ENCODE measurements at regions not wholly inside any gene's neighbourhood (a gene's known extent, or its start where the extent isn't known, plus 50 kb on each side); places are given as distances from the start of the nearest gene placed in this dataset.

DNA sequence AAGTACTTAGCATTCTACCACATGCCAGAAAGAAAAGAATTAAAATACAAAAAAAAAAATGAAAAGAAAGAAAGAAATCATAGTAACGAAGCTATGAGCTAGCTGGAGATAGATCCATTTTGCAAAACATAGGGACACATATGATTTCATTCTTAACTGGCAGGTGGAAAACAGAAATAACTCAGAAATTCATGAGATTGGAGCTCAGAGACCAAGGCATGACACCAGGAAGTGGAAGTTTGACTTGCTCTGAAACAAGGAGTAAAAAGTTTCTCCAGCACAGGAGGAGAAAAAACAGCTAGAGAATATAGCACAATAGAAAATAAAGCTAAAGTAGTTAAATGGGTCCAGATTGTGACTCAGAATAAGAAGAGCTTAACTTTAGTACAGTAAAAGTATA, 278.1 kb downstream of the ZEB2 start:
- H3K36me3 Mint-ChIP-seq (ENCODE audit: unreplicated experiment) = no peaks in the 10 kb centered on the region
- no peak for DNase-seq (ENCODE audit: extremely low spot score, unreplicated experiment)
- no peaks in the 10 kb centered on the region for H3K4me1 Mint-ChIP-seq (ENCODE audit: unreplicated experiment)
- H3K4me3 Mint-ChIP-seq (ENCODE audit: unreplicated experiment) = no peak overlapping the region
- H3K27me3 Mint-ChIP-seq (ENCODE audit: unreplicated experiment) = no peaks in the 10 kb centered on the region
- no peaks in the 10 kb centered on the region for H3K9me3 Mint-ChIP-seq (ENCODE audit: unreplicated experiment)
- H3K27ac Mint-ChIP-seq (ENCODE audit: unreplicated experiment) = no peak overlapping the region
- TF ChIP-seq CTCF (IDR thresholded peaks at IDR 0.05) = no peak

- TF ChIP-seq CTCF (IDR thresholded peaks at IDR 0.05) = no peak
- Mint-ChIP-seq H3K4me1 (ENCODE audit: unreplicated experiment) (peaks cover 3% of the 10 kb centered on the region), H3K4me3 (ENCODE audit: unreplicated experiment) (no peak overlapping the region), H3K36me3 (ENCODE audit: unreplicated experiment) (no peaks in the 10 kb centered on the region), H3K9me3 (ENCODE audit: unreplicated experiment) (no peaks in the 10 kb centered on the region), H3K27me3 (ENCODE audit: unreplicated experiment) (no peaks in the 10 kb centered on the region), H3K27ac (ENCODE audit: unreplicated experiment) (no peak overlapping the region)
- DNase-seq (ENCODE audit: extremely low spot score, unreplicated experiment) = no peak
Measured at GRCh38 chr2:144240656-144241339, 279.1 kb downstream of the ZEB2 start.

- DNase-seq (ENCODE audit: extremely low spot score, unreplicated experiment) = no peak
- Mint-ChIP-seq H3K4me3 (ENCODE audit: unreplicated experiment) (no peak overlapping the region), H3K4me1 (ENCODE audit: unreplicated experiment) (peaks cover 3% of the 10 kb centered on the region), H3K27me3 (ENCODE audit: unreplicated experiment) (no peaks in the 10 kb centered on the region), H3K27ac (ENCODE audit: unreplicated experiment) (no peak overlapping the region), H3K36me3 (ENCODE audit: unreplicated experiment) (no peaks in the 10 kb centered on the region), H3K9me3 (ENCODE audit: unreplicated experiment) (no peaks in the 10 kb centered on the region)
- TF ChIP-seq CTCF (IDR thresholded peaks at IDR 0.05) = no peak
Measured at GRCh38 chr2:144239726-144240125, 280.2 kb downstream of the ZEB2 start.

- no peak overlapping the region for H3K27ac Mint-ChIP-seq (ENCODE audit: unreplicated experiment)
- no peak overlapping the region for H3K4me3 Mint-ChIP-seq (ENCODE audit: unreplicated experiment)
- no peak for TF ChIP-seq CTCF (IDR thresholded peaks at IDR 0.05)
- no peaks in the 10 kb centered on the region for H3K27me3 Mint-ChIP-seq (ENCODE audit: unreplicated experiment)
- H3K4me1 Mint-ChIP-seq (ENCODE audit: unreplicated experiment) = peaks cover 3% of the 10 kb centered on the region
- DNase-seq (ENCODE audit: extremely low spot score, unreplicated experiment) = no peak
- no peaks in the 10 kb centered on the region for H3K9me3 Mint-ChIP-seq (ENCODE audit: unreplicated experiment)
- no peaks in the 10 kb centered on the region for H3K36me3 Mint-ChIP-seq (ENCODE audit: unreplicated experiment)
Measured at GRCh38 chr2:144239306-144239705, 280.6 kb downstream of the ZEB2 start.

- TF ChIP-seq CTCF (IDR thresholded peaks at IDR 0.05) = no peak
- H3K4me1 Mint-ChIP-seq (ENCODE audit: unreplicated experiment) = peaks cover 10% of the 10 kb centered on the region
- H3K4me3 Mint-ChIP-seq (ENCODE audit: unreplicated experiment) = no peak overlapping the region
- no peaks in the 10 kb centered on the region for H3K36me3 Mint-ChIP-seq (ENCODE audit: unreplicated experiment)
- DNase-seq (ENCODE audit: extremely low spot score, unreplicated experiment) = no peak
- no peak overlapping the region for H3K27ac Mint-ChIP-seq (ENCODE audit: unreplicated experiment)
- H3K9me3 Mint-ChIP-seq (ENCODE audit: unreplicated experiment) = no peaks in the 10 kb centered on the region
- H3K27me3 Mint-ChIP-seq (ENCODE audit: unreplicated experiment) = no peaks in the 10 kb centered on the region
Measured at GRCh38 chr2:144237830-144238627, 281.9 kb downstream of the ZEB2 start.
